Endothelial cell of umbilical vein (primary cell): ENCODE measurements at regions not wholly inside any gene's neighbourhood (a gene's known extent, or its start where the extent isn't known, plus 50 kb on each side); places are given as distances from the start of the nearest gene placed in this dataset.

Experiments
- BruUV-seq: library from RNA; stranded (reverse); fragments of 400-500 nt; replicated peaks from 2 replicates; lab custom pipeline; 2021; lab: Mats Ljungman, UMichigan
- CTCF ChIA-PET: fragments of 300-600, 350-600 bp; sonication (Branson Sonifier 250); formaldehyde crosslinking; loops from one replicate; lab custom pipeline; 2021; ENCODE audit warnings: antibody characterized with exemption, inconsistent platforms; lab: Charles Lee
- POLR2A ChIA-PET: fragments of 300-600, 350-600 bp; sonication (Branson Sonifier 250); formaldehyde crosslinking; loops from one replicate; lab custom pipeline; 2021; ENCODE audit warnings: antibody characterized with exemption, inconsistent platforms; lab: Charles Lee
- DNase-seq: peaks from one replicate; pipeline ENCODE4 v3.0.0-alpha.2; 2011; ENCODE audit warnings: low read depth, low spot score
- FAIRE-seq: peaks from 2 replicates; lab custom pipeline; 2011; peaks lifted over from hg19 to GRCh38; lab: Jason Lieb, UNC
- H2AFZ ChIP-seq: 2 replicates; pipeline ENCODE4 v1.6.0; 2012; ENCODE audit warnings: low read depth, low read length, control low read depth, inconsistent platforms
- H3K27ac ChIP-seq: 2 replicates; pipeline ENCODE4 v1.5.1; 2011; ENCODE audit warnings: low read depth, mild to moderate bottlenecking, control low read depth, low read length, moderate library complexity; ENCODE audit not compliant: insufficient read depth
- H3K27me3 ChIP-seq, 2 experiments: 2 replicates each; pipeline versions ENCODE4 v1.6.0 to v1.6.1; 2011; ENCODE audit warnings: low read length in 2 of 2, mixed read lengths in 1 of 2; ENCODE audit not compliant: control insufficient read depth in 2 of 2, insufficient read depth in 2 of 2
- H3K36me3 ChIP-seq, 2 experiments: 2 replicates in 1 of 2; 3 replicates in 1 of 2; pipeline ENCODE4 v1.5.1; 2011; ENCODE audit warnings: low read length in 2 of 2, mild to moderate bottlenecking in 1 of 2, moderate library complexity in 1 of 2; ENCODE audit not compliant: control insufficient read depth in 2 of 2, insufficient read depth in 2 of 2; ENCODE audit errors: extremely low read depth in 1 of 2
- H3K4me1 ChIP-seq: 3 replicates; pipeline ENCODE4 v1.5.1; 2011; ENCODE audit warnings: mild to moderate bottlenecking, low read length; ENCODE audit not compliant: control insufficient read depth, insufficient read depth; ENCODE audit errors: extremely low read depth
- H3K4me2 ChIP-seq: 2 replicates; pipeline ENCODE4 v1.6.1; 2011; ENCODE audit warnings: low read length, control low read depth, mixed read lengths; ENCODE audit not compliant: insufficient read depth
- H3K4me3 ChIP-seq, 3 experiments: fragments of 200-600 bp in 1 of 3; sonication (generic), shearing (Covaris generic) in 1 of 3; replicated peaks in 1 of 3; 2 replicates each; pipeline ENCODE4 v1.5.1; 2011 to 2016; ENCODE audit warnings: control low read depth in 3 of 3, low read length in 3 of 3, mild to moderate bottlenecking in 2 of 3, inconsistent platforms in 1 of 3, low read depth in 1 of 3, moderate library complexity in 1 of 3; ENCODE audit not compliant: insufficient read depth in 1 of 3
- H3K79me2 ChIP-seq: 2 replicates; pipeline ENCODE4 v1.6.0; 2012; ENCODE audit warnings: low read length, inconsistent platforms; ENCODE audit not compliant: control insufficient read depth, insufficient read depth
- H3K9ac ChIP-seq: replicated peaks from 2 replicates; pipeline ENCODE3; 2011; ENCODE audit warnings: low read length, control low read depth; ENCODE audit not compliant: insufficient read depth; ENCODE audit errors: extremely low read depth
- H3K9me1 ChIP-seq: replicated peaks from 3 replicates; pipeline ENCODE4 v1.6.0; 2011; ENCODE audit warnings: mild to moderate bottlenecking, low read length; ENCODE audit not compliant: control insufficient read depth, insufficient read depth; ENCODE audit errors: extremely low read depth
- H3K9me3 ChIP-seq: replicated peaks from 2 replicates; pipeline ENCODE4 v1.5.1; 2012; ENCODE audit warnings: low read length, inconsistent platforms; ENCODE audit not compliant: control insufficient read depth, insufficient read depth
- H4K20me1 ChIP-seq: replicated peaks from 2 replicates; pipeline ENCODE3; 2011; ENCODE audit warnings: mild to moderate bottlenecking, low read length; ENCODE audit not compliant: control insufficient read depth, insufficient read depth; ENCODE audit errors: extremely low read depth
- EZH2 ChIP-seq: IDR thresholded peaks from 2 replicates; pipeline ENCODE4 v1.6.1; 2012; ENCODE audit warnings: borderline replicate concordance, low read depth, mild to moderate bottlenecking, moderate library complexity, low read length, inconsistent platforms; ENCODE audit not compliant: severe bottlenecking
- FOS ChIP-seq: IDR thresholded peaks from 2 replicates; pipeline ENCODE4 v1.6.1; 2011; ENCODE audit warnings: mild to moderate bottlenecking, low read length, moderate library complexity, borderline replicate concordance; ENCODE audit not compliant: insufficient read depth
- GATA2 ChIP-seq: IDR thresholded peaks from 2 replicates; pipeline ENCODE4 v1.7.0; 2011; ENCODE audit warnings: low read depth, mild to moderate bottlenecking, moderate library complexity, mixed read lengths, low read length; ENCODE audit not compliant: insufficient read length, insufficient read depth
- JUN ChIP-seq: IDR thresholded peaks from 2 replicates; pipeline ENCODE4 v1.6.1; 2011; ENCODE audit warnings: borderline replicate concordance, low read depth; ENCODE audit not compliant: insufficient read length, insufficient read depth
- MYC ChIP-seq: IDR thresholded peaks from one replicate; pipeline ENCODE4 v1.6.1; 2011; ENCODE audit warnings: mild to moderate bottlenecking, low read depth, low read length
- POLR2A ChIP-seq: IDR thresholded peaks from 2 replicates; pipeline ENCODE4 v1.6.1; 2012; ENCODE audit warnings: low read depth, mild to moderate bottlenecking, control low read depth, low read length
- POLR2AphosphoS5 ChIP-seq: IDR thresholded peaks from 2 replicates; pipeline ENCODE4 v1.6.1; 2012; ENCODE audit warnings: low read depth, mild to moderate bottlenecking, control low read depth, low read length, moderate library complexity; ENCODE audit not compliant: insufficient read depth
- dilution Hi-C: fragments of 300-500 bp; cut with MboI; formaldehyde crosslinking; loops from one replicate; pipeline ENCODE4 v1.15.0; 2019; ENCODE audit warnings: low sequenced_read_pairs; ENCODE audit not compliant: extremely low pct_ligation_motif_present
- intact Hi-C: fragments of 100-400 bp; cut with micrococcal nuclease; formaldehyde crosslinking; loops from one replicate; pipeline ENCODE4 v1.10.0; 2022
- TF ChIP-seq, protein P1 (sequence below), 2 donors: IDR thresholded peaks; 1 replicate in 1 of 2; 2 replicates in 1 of 2; pipeline ENCODE4 v1.5.1; 2011; ENCODE audit warnings: low read length in 2 of 2, mild to moderate bottlenecking in 2 of 2, moderate library complexity in 2 of 2, control low read depth in 1 of 2, inconsistent platforms in 1 of 2, low read depth in 1 of 2; ENCODE audit not compliant: insufficient read depth in 1 of 2; ENCODE audit errors: extremely low read depth in 1 of 2
- TF ChIP-seq, protein P2 (sequence below): IDR thresholded peaks from 2 replicates; pipeline ENCODE4 v1.6.1; 2011; ENCODE audit not compliant: insufficient read depth, insufficient read length

DNA sequence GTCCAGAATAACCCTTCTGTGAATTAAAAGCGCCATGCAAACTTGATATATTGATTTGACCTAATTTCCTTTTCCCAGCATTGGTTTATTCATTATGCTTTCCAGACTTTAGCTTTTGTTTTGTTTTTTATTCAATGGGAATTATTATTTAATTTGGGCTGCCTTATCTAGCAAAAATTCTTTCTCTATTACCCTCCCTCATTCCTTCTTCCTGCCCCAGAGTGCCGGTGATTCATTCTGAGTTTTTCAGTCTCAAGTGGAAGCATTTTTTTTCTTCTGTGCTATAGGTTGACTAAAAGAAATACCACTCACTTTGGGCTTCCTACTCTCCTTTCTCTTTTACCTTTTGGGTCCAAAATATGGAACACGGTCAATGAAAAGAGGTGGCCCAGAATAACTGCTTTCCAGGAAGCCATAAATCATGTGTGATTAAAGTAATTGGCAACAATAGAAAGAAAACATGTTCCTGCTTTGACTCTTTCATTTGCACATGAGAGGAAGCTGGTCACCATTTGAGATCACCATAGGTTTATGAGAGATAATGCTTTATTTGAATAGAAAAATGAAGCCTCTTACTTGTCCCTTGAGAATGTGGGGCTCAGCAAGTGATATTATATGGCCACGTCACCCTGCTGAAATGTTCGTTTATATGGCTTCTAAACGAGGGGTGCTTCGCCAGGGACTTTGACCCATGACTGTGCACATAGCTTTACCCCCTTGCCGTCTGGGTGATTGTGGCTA is 422.8 kb upstream of the ZEB2 start:
- Histone ChIP-seq H3K9me1 (no peaks in the 10 kb centered on the region), H4K20me1 (no peaks in the 10 kb centered on the region), H3K4me3 (peak overlapping the region in 1 of 3 experiments; percentile 49), H3K9me3 (no peaks in the 10 kb centered on the region), H3K79me2 (no peaks in the 10 kb centered on the region), H3K9ac (peak overlapping the region; percentile 73), H3K4me2 (peak overlapping the region; percentile 76), H3K27me3 (no peaks in the 10 kb centered on the region), H2AFZ (no peak overlapping the region), H3K27ac (peak overlapping the region; percentile 95), H3K4me1 (peaks cover 61% of the 10 kb centered on the region), H3K36me3 (no peaks in the 10 kb centered on the region)
- ChIA-PET POLR2A (no interaction called here), CTCF (interaction anchor here (1.4 to 1.8 kb wide), 2 partner anchors 13 to 810 kb away, joined by 4 to 6 read pairs; no protein-coding TSS in a partner anchor)
- dilution Hi-C loops, result no loop called here
- TF ChIP-seq POLR2A (no peak), EZH2 (no peak), MYC (no peak), POLR2AphosphoS5 (peak; percentile 46), FOS (peak; percentile 87), GATA2 (peak; percentile 64), JUN (peak; percentile 43)
- TF ChIP-seq, protein P1, sequence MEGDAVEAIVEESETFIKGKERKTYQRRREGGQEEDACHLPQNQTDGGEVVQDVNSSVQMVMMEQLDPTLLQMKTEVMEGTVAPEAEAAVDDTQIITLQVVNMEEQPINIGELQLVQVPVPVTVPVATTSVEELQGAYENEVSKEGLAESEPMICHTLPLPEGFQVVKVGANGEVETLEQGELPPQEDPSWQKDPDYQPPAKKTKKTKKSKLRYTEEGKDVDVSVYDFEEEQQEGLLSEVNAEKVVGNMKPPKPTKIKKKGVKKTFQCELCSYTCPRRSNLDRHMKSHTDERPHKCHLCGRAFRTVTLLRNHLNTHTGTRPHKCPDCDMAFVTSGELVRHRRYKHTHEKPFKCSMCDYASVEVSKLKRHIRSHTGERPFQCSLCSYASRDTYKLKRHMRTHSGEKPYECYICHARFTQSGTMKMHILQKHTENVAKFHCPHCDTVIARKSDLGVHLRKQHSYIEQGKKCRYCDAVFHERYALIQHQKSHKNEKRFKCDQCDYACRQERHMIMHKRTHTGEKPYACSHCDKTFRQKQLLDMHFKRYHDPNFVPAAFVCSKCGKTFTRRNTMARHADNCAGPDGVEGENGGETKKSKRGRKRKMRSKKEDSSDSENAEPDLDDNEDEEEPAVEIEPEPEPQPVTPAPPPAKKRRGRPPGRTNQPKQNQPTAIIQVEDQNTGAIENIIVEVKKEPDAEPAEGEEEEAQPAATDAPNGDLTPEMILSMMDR (IDR thresholded peaks at IDR 0.05; ENCODE audit: extremely low read depth in 1 of 2, insufficient read depth in 1 of 2, low read depth in 1 of 2, low read length in 2 of 2), result no peak
- TF ChIP-seq, protein P2, sequence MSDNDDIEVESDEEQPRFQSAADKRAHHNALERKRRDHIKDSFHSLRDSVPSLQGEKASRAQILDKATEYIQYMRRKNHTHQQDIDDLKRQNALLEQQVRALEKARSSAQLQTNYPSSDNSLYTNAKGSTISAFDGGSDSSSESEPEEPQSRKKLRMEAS, result no peak
- peak; percentile 74 for FAIRE-seq
- DNase-seq, result peak; percentile 88
- BruUV-seq, result TSS peak; percentile 55
- intact Hi-C loops, result loop anchor here (2.0 to 10.0 kb wide), 7 partner anchors 346 to 1372 kb away; partner anchors contain the start of gene ZEB2
